Myocyte (in vitro differentiated cells): ENCODE measurements at regions not wholly inside any gene's neighbourhood (a gene's known extent, or its start where the extent isn't known, plus 50 kb on each side); places are given as distances from the start of the nearest gene placed in this dataset.

Experiments
- DNase-seq: peaks from one replicate; pipeline ENCODE4 v3.0.0-alpha.2; 2012; ENCODE audit warnings: low read depth

GRCh38 chr1:163406772-163407171 lies 85.0 kb downstream of the NUF2 start:
- DNase-seq: no peak

GRCh38 chr1:163408262-163408661 lies 86.5 kb downstream of the NUF2 start:
- DNase-seq: no peak

GRCh38 chr1:163410073-163410999 lies 88.6 kb downstream of the NUF2 start:
- DNase-seq: peak; percentile 72

- DNase-seq: no peak
Observed at GRCh38 chr1:163412221-163412620, 90.5 kb downstream of the NUF2 start.

GRCh38 chr1:163414778-163415177 lies 93.0 kb downstream of the NUF2 start:
- no peak for DNase-seq

GRCh38 chr1:163421701-163422100 lies 99.9 kb downstream of the NUF2 start:
- DNase-seq: no peak

- DNase-seq: no peak
Observed at GRCh38 chr1:163422738-163423404, 101.1 kb downstream of the NUF2 start.

GRCh38 chr1:163426505-163427251 lies 104.9 kb downstream of the NUF2 start:
- no peak for DNase-seq

GRCh38 chr1:163427279-163427678 lies 105.5 kb downstream of the NUF2 start:
- no peak for DNase-seq

GRCh38 chr1:163436140-163436812 lies 114.5 kb downstream of the NUF2 start:
- peak; percentile 30 for DNase-seq

GRCh38 chr1:163439471-163439870 lies 117.7 kb downstream of the NUF2 start:
- DNase-seq: no peak

GRCh38 chr1:163440090-163440489 lies 118.3 kb downstream of the NUF2 start:
- DNase-seq: no peak

GRCh38 chr1:163442231-163442879 lies 120.6 kb downstream of the NUF2 start:
- no peak for DNase-seq

- DNase-seq: no peak
Observed at GRCh38 chr1:163442895-163443294, 121.1 kb downstream of the NUF2 start.

GRCh38 chr1:163443863-163444262 lies 122.1 kb downstream of the NUF2 start:
- no peak for DNase-seq

GRCh38 chr1:163444665-163445064 lies 122.9 kb downstream of the NUF2 start:
- peak; percentile 16 for DNase-seq

GRCh38 chr1:163450986-163451385 lies 129.2 kb downstream of the NUF2 start:
- no peak for DNase-seq

GRCh38 chr1:163459539-163459938 lies 137.8 kb downstream of the NUF2 start:
- no peak for DNase-seq

GRCh38 chr1:163467289-163467688 lies 145.5 kb downstream of the NUF2 start:
- DNase-seq: no peak

- peak; percentile 85 for DNase-seq
Observed at GRCh38 chr1:163471779-163472650, 150.3 kb downstream of the NUF2 start.
